ENCODE measurements at regions not wholly inside any gene's neighbourhood (a gene's known extent, or its start where the extent isn't known, plus 50 kb on each side); places are given as distances from the start of the nearest gene placed in this dataset.

DNA sequence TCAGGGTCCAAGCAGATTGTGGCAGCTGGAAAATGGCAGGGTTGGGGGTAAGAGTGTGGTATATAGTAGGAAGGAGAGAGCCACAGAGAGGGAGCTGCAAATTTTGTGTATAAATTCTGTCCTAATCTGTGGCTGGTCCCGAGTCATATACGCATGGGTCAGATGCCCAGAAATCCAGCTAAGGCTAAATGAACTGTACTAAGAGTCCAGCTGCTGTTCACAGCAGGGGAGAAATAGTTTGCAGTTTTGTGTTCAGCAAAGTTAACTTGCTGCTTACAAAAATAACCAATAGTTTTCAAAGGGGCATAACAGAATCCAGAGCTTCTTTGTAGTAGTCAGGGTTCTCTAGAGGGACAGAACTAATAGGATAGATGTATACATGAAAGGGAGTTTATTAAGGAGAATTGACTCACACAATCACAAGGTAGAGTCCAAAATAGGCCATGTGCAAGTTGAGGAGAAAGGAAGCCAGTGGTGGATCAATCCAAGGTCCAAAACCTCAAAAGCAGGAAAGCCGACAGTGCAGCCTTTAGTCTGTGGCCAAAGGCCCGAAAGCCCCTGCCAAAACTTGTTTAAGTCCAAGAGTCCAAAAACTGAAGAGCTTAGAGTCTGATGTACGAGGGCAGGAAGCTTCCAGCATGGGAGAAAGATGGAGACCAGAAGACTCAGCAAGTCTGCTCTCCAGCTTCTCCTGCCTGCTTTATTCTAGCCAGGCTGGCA lies 146.1 kb upstream of the KBTBD8 start:
- no peak for DNase-seq (ENCODE audit: low read depth)
- no peak overlapping the region for H3K4me3 ChIP-seq (ENCODE audit: low read depth, low read length)
- TF ChIP-seq, protein P1, sequence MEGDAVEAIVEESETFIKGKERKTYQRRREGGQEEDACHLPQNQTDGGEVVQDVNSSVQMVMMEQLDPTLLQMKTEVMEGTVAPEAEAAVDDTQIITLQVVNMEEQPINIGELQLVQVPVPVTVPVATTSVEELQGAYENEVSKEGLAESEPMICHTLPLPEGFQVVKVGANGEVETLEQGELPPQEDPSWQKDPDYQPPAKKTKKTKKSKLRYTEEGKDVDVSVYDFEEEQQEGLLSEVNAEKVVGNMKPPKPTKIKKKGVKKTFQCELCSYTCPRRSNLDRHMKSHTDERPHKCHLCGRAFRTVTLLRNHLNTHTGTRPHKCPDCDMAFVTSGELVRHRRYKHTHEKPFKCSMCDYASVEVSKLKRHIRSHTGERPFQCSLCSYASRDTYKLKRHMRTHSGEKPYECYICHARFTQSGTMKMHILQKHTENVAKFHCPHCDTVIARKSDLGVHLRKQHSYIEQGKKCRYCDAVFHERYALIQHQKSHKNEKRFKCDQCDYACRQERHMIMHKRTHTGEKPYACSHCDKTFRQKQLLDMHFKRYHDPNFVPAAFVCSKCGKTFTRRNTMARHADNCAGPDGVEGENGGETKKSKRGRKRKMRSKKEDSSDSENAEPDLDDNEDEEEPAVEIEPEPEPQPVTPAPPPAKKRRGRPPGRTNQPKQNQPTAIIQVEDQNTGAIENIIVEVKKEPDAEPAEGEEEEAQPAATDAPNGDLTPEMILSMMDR (IDR thresholded peaks at IDR 0.05; ENCODE audit: insufficient read depth, low read depth, low read length, missing control alignments): no peak

DNA sequence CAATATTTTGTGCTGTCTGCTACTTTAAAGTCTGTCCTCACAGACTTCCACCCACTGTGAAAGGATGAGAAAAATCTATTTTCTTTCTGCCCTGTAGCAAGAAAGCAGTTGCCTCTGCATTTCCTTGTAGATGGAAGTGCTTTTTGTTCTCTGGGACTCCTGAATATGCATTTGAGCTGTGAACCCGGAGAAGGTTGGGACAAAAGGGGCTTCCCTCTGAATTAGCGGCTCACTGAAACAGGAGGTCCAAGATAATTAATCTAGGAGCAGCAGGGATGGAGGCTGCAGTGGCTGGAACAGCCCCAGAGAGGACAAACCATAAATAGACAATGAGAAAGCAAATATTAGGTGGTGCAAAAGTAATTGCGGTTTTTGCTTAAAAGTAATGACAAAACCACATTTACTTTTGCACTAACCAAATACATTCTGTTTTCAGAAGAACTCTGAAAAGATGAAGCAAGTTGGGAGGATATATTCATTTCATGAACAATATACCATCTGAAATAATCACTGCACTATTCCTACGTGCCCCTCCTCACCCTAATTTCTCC lies 143.4 kb upstream of the KBTBD8 start:
- DNase-seq (ENCODE audit: low read depth): no peak
- TF ChIP-seq, protein P1 (IDR thresholded peaks at IDR 0.05; ENCODE audit: insufficient read depth, low read depth, low read length, missing control alignments): no peak

DNA sequence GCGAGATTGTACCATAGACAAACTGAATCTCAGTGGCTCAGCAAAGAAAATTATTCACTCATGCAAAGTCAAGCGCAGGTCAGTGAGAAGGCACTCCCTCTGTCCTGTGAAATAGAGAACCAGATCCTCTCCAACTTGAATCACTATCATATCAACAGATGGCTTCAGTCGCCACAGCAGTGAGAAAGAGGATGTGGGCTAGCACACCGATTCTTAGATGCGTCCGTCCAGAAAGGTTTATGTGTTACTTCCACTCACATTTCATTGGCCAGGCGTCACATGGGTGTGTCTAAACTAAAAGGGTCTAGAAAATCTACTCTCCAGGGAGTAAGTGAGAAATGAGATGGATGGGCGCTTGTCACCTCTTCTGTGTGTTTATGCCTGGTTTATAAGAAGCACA lies 141.6 kb upstream of the KBTBD8 start:
- no peak overlapping the region for H3K4me3 ChIP-seq (ENCODE audit: low read depth, low read length)
- TF ChIP-seq, protein P1 (IDR thresholded peaks at IDR 0.05; ENCODE audit: insufficient read depth, low read depth, low read length, missing control alignments): no peak

More for the DNA sequence above, 143.4 kb upstream of the KBTBD8 start:
- no peak overlapping the region for H3K4me3 ChIP-seq (ENCODE audit: low read depth, low read length)

DNA sequence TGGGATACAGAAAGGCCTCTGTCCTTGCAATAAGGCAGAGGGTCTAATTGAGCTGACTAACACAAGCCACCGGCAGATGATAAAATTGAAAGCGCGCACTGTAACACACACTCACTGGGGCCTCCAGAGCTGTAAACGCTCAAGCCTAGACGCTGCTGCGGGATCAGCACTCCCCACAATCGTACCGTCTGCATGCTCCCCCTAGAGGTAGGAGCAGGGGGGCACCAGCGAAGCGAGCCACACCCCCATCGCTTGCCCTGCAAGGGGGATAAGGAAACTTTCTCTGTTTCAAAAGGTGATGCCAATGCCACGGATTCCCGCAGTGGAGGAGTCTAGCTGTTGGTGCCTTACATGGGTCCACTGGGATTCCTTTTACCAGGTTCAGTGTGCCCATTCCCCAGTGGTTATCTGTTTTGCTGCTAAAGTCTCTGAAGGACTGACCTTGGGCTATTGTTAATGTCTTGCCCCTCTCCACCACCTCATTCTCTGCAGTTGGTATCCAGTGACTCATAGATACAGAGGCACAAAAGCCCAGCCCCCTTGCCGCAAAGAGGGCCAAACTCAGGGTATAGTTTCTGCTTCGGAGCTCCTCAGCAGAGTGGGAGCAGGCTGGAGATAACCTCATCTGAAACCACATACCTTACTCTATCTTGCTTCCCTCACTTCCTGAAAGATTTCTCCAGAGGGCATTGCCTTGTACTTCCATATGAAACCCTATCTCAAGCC lies 139.3 kb upstream of the KBTBD8 start:
- H3K4me3 ChIP-seq (ENCODE audit: low read depth, low read length): no peak overlapping the region
- peak; percentile 1 for DNase-seq (ENCODE audit: low read depth)
- TF ChIP-seq, protein P1 (IDR thresholded peaks at IDR 0.05; ENCODE audit: insufficient read depth, low read depth, low read length, missing control alignments): no peak

More for the DNA sequence above, 141.6 kb upstream of the KBTBD8 start:
- peak; percentile 57 for DNase-seq (ENCODE audit: low read depth)

DNA sequence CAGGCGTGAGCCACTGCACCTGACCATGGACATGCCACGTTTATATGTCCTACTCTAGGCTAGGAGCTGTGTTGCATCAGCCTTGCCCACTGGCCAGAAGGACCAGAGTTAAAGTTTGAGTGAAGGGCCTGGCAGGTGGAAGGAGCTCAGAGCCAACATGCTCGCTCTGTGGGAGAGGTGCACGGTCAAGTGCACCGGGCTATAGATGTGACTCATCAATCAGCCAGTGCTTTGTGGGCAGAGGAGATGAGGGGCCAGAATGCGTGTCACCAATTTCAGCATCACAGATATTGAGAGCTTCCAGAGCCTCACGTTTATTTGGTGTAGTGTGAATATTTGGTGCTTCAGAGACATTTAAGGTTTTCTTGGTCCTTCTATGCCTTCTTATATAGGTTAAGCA lies 137.3 kb upstream of the KBTBD8 start:
- DNase-seq (ENCODE audit: low read depth): no peak
- H3K4me3 ChIP-seq (ENCODE audit: low read depth, low read length): no peak overlapping the region
- TF ChIP-seq, protein P1 (IDR thresholded peaks at IDR 0.05; ENCODE audit: insufficient read depth, low read depth, low read length, missing control alignments): no peak

DNA sequence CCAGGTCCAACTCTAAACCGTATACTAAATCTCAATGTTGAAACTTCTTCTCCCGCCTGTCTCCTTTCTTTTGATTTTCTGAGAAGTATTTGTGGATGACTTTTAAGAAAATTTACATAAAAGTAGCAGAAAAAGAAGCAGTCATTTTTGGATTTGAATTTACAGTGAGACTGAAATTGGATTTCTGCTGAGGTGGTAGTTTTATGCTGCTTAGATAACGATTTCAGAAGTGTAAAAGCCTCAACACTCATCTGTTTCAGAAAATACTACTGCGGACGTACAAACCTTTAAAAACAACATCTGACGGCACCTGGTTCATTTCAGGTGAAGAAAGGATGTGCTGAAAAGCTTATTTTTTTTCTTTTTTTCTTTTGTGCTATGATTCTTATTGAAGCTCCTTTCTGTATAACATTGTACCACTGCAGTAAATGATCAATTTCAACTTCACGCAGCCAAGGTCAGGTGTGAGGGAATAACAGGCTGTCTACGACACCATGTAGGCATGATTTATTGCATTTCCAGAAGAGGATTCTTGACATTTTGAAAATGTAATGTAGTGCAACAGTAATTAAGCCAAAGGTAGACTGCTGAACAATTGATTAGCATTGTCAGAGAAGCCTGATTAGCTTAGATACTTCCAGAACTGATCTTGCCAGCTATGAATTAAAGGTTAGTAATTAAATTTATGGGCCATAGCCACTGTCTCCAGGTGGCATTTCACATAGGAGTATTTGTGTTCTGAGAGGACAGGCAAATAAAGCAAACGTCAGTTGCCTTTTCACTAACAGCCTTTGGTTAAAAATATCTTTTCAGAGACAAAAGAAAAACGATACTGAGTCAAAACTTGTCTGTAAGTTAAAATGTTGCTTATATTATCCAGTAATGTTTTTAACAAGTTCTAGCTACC lies 134.6 kb upstream of the KBTBD8 start:
- no peak overlapping the region for H3K4me3 ChIP-seq (ENCODE audit: low read depth, low read length)
- TF ChIP-seq, protein P1 (IDR thresholded peaks at IDR 0.05; ENCODE audit: insufficient read depth, low read depth, low read length, missing control alignments): no peak
- DNase-seq (ENCODE audit: low read depth): no peak

Measured in GM12865 (cell line).